RPMI7951 (cell line): ENCODE measurements at regions not wholly inside any gene's neighbourhood (a gene's known extent, or its start where the extent isn't known, plus 50 kb on each side); places are given as distances from the start of the nearest gene placed in this dataset.

Experiments used
- DNase-seq: peaks from one replicate; pipeline ENCODE4 v3.0.0-alpha.2; 2012; ENCODE audit warnings: low read depth

DNA sequence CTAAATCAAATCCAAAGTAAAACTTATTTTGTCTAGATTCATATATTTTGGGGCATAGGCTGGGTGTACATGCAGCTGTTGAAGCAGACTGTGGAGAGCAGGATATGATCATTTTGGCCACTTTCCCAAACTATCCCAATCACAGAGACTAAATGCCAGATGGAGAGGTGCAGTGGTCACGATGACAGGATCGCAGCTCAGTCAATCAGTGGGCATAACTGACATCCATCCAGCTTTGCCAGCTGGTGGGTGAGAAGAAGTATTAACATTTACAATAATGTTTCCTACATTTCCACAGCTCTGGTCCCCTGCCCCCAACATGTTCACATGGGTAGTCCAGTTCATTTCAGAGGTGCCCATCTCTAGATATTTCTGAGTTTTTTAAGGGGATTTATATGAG, 255.5 kb upstream of the SESN3 start:
- no peak for DNase-seq

DNA sequence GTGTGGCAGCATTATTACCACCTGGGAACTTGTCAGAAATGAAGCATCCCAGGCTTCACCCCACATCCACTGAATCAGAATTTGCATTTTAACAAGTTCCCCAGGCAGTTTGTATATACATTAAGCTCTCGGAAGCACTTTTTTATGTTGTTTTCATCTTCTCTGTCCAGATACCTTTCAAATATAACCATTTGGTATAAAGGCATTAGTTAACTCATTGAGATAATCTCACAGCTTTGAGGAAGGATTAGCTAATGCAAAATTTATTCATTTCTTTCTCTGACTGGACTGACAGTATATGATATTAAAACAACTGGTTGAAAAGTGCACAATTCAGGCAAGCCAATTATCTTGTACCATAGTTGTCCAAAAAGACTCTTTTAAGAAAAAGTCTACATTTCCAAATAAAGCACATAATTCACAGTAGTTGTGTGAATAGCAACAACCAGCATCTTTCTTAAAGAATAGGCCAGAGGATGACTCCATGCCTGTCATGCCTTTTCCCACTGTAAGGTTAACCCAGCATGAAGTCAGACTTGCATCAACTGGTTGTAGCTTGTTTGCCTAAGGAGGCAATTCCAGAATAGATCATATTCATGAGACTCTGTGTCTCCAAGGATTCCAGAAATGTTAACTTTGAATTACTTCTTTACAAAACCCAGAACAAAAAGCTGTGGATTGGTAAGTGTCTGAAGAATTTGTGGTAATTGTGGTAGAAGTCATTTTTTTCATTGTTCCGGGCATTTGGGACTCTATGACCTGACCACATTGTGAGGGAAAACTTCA, 254.3 kb upstream of the SESN3 start:
- DNase-seq = no peak

GRCh38 chr11:95483339-95483738, 252.3 kb upstream of the SESN3 start:
- DNase-seq = no peak

GRCh38 chr11:95478003-95478402, 247.0 kb upstream of the SESN3 start:
- DNase-seq = no peak

- no peak for DNase-seq
Observed at GRCh38 chr11:95469258-95469657, 238.3 kb upstream of the SESN3 start.

GRCh38 chr11:95466416-95466815, 235.4 kb upstream of the SESN3 start:
- no peak for DNase-seq

DNA sequence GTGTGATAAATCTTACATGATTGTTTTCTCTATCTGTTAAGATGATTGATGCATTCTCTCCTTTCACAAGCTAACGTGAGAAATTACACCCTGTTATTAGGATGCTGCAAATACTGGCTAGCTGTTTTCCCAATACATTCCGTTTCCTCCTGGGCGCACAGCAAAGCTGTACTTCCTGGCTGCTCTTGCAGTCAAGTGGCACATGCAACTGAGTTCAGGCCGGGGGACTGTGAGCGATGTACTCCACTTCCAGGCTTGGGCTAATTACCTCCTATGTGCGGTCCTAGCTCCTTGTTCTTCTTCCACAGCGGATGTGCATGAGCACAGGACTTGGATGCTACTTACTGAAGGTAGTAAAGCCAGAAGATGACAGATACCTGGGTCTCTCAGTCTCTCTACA, 234.9 kb upstream of the SESN3 start:
- DNase-seq = no peak

GRCh38 chr11:95461858-95462257, 230.9 kb upstream of the SESN3 start:
- no peak for DNase-seq

DNA sequence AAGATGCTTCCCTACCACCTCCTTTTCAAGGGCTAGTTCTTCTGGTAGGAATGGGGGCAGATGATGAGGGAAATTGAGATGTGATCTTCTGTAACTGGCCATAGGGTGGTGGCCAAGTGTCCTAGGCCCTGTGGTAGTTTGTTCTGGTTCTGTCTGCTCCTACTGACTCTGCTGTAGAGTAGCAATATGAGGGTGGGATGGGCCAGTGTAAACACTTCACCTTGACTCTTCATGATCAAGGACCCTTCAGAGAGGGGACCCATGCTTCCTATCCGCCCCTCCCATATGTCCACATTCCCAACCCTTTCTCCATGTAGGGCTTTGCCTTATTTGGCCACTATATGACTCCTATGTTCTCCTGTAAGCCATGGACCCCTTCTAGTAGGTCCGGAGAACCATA, 230.3 kb upstream of the SESN3 start:
- DNase-seq = no peak

DNA sequence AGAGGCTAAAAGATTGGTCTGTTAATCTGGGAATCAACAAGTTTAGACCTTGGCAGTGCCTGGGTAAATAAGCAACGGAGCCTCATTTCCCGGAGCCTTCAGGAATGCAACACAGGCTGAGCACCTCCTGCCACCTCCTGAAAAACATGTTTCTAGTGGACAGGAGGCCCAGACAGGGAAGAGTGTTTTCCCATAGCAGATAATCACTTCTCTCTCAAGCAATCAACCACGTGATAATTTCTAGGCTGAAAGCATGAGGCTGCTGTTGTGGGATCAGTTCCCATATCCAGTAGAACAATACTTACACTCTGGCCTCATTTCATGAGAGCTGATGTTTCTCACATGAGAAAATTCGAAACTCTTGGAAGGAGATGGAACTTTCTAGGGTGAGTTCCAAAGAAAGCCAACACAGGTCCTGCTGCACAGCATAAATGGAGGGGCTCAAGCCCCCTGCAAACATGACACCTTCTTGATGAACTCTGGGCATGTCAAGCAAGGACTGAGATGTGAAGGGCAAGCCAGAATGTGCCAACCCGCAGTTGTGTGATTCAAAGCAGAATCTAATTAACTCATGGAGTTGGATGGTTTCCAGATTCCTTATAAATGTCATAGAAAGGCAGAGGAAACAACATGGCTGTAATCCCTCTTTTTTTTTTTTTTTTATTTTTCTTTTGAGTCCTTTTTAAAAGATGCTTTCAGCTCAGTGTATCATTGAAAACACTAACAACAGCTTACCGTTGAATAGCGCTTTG, 228.5 kb upstream of the SESN3 start:
- no peak for DNase-seq

- DNase-seq = no peak
Observed at GRCh38 chr11:95456714-95457491, 225.9 kb upstream of the SESN3 start.

DNA sequence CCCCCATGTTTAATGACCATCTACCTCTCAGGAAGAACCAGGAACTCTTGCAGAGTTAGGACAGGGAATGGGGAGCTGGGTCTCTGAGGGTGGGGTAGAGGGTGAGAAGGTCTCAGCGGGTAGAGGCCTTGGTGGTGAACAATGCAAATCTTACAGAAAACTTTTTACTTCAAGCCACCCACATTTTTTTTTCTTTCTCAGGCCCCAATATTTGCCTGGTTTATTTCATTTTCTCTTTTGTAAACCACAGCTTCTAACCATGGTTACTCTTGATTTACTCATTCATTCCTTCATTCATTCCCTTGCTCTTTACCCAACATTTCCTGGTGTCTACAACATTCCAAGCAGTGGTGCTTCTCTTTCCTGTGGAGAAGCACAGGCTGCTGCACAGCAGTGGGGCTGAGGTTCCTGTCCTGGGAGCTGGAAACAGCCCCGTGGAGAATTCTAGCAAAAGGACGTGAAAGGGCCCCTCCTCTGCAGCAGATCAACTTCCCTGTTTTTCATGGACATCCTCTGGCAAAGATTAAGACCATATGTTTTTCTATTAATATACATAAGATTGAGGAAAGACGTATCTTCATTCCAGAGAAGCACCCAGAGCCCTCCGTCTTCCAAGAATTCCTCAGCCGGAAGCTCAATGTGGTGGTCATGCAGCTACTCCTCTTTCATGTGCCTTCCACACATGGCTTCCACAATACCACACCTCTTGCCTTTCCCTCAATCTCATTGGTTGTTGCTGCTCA, 224.4 kb upstream of the SESN3 start:
- DNase-seq = no peak

GRCh38 chr11:95453616-95454171, 222.7 kb upstream of the SESN3 start:
- DNase-seq = peak; percentile 65

DNA sequence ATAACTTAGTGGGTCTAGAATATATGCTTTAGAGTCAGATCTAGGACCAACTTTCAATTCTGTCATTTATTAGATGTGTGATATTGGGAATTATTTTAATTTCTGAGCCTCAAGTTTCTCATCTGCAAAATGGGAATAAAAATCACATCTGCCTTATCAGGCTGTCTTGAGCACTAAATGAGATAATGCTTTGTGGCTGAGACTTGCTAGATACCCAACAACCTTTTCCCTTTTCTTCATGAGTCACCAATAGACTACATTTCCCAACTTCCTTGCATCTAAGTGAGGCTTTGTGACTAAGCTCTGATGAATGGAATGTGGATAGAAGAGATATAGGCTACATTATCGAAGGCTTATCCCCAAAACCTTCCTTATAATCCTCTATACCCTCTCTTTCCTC, 220.7 kb upstream of the SESN3 start:
- DNase-seq = peak; percentile 44

DNA sequence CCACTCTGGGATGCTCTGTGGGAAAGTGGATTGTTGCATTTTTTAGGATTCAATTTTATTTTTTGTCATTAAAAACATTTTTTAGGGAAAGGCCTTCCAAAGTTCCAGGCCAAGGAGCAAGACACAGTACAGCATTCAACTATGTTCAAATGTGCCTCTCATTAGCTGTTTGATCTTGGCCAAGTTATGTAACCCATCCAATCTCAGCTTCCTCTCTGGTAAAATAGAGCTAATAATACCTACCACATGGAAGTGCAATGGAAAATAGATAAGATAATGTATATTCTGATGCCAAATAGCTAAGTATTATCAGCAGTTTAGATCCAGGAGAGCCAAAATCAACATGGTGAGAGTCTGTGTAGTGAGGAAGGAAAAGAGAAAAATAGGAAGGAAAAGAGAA, 220.3 kb upstream of the SESN3 start:
- no peak for DNase-seq

DNA sequence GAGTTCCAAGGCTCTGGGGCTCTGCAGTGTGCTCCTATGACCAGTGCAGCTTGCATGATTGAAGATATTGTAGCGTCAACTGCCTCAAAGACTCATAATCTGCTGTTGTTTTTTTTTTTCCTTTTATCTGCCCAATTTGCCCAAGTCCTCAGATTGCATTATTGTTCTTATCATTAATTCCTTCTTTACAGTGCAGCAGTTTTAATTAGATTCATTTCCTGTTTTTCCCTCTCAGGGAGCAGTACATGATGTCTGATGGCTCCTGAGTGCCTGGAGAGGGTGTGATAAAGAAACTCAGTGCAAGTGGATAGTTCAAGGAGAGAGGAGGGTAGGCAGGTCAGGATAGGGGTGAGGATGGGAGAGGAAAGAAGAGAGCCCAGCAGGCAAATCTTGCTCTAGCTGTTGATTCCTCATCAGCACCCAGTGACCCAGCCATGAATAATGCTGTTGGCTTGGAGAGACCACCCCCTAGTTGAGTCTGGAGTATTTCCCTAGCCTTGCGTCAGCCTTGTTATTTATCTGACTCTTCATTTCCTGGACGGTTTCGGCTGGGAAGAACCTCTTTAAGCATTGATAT, 219.6 kb upstream of the SESN3 start:
- no peak for DNase-seq

DNA sequence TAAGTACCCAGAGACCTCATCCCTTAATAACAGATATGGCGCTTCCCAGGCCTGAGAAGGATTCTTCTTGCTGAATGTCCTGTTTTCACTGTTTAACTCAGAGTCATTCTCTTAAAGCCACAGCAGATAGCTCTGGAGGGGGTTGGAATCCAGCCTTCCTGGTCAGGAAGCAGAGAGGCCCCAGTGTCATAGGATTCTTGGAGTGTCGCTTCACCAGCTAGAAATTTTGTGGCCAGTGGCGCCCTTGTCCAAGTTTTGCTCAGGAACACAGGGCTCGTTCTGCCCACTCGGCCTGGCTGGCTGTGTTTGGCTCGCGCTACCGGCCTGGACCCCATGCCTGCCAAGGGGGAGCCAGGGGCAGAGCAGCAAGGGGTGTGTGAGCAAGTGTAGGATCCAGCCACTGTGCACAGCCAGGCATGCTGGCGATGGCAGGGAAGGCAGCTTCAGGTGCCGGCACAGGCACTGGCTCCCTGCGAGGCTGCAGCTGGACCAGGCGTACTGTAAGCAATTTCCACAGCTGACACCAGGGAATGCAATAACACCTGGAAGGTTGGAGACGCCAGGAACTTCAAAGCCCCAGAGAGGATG, 214.8 kb upstream of the SESN3 start:
- DNase-seq = no peak

DNA sequence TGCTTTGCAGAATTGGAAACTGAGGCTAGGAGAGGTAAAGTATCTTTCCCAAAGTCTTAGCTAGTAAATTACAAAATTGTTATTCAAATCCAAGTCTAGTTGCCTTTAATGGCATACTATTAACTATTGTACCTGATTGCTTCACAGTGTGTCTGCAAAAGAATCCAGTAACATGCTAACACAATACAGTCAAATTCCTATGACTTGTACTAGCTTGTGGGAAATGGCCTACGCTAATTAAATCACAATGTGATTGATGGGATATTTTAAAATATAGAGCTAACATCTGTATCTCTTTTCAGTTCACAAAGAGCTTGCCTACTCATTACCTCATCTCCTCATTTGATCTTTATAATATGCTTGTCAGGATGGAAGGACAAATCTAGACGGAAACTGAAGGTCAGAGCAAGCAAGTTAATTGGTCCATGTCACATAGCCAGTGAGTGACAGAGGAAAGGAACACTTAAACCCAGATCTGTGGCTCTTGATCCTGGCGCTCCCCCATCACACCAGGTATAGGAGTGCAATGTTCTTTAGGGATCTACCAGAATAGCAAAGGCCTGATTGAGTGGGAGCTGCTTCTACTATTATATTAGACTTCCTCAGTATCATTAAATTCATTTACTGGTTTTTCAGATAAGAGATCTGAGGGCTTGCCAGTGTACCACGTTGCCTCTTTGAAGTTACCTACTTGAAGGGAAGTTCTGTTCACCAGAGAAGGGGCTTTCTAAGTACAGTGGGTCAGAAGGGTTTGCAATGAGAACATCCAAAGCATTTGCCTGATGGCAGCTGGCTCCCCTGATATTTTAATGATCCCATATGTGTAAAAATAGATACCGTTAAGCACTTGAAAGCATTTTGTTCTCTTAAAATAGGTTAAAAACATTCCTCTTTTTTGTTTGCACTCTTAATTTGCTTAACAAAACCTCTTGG, 213.6 kb upstream of the SESN3 start:
- no peak for DNase-seq

GRCh38 chr11:95443386-95443785, 212.4 kb upstream of the SESN3 start:
- DNase-seq = no peak
